B cell (primary cell): ENCODE measurements at regions not wholly inside any gene's neighbourhood (a gene's known extent, or its start where the extent isn't known, plus 50 kb on each side); places are given as distances from the start of the nearest gene placed in this dataset.

ENCODE experiments used
- EZH2 ChIP-seq: IDR thresholded peaks from 2 replicates; pipeline ENCODE4 v1.6.1; 2012; ENCODE audit warnings: borderline replicate concordance, low read depth, mild to moderate bottlenecking, moderate library complexity, low read length; ENCODE audit not compliant: insufficient read depth, poor library complexity, severe bottlenecking
- TF ChIP-seq, protein P1 (sequence below): fragments of 200-600 bp; IDR thresholded peaks from one replicate; pipeline ENCODE4 v1.8.0; 2022; ENCODE audit warnings: antibody characterized with exemption, mild to moderate bottlenecking

- TF ChIP-seq, protein P1, sequence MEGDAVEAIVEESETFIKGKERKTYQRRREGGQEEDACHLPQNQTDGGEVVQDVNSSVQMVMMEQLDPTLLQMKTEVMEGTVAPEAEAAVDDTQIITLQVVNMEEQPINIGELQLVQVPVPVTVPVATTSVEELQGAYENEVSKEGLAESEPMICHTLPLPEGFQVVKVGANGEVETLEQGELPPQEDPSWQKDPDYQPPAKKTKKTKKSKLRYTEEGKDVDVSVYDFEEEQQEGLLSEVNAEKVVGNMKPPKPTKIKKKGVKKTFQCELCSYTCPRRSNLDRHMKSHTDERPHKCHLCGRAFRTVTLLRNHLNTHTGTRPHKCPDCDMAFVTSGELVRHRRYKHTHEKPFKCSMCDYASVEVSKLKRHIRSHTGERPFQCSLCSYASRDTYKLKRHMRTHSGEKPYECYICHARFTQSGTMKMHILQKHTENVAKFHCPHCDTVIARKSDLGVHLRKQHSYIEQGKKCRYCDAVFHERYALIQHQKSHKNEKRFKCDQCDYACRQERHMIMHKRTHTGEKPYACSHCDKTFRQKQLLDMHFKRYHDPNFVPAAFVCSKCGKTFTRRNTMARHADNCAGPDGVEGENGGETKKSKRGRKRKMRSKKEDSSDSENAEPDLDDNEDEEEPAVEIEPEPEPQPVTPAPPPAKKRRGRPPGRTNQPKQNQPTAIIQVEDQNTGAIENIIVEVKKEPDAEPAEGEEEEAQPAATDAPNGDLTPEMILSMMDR: no peak
- TF ChIP-seq EZH2: no peak
Measured at GRCh38 chr1:232875536-232875935, 70.3 kb downstream of the MAP10 start.
